Activated B cell treated with CpG ODN at 0.5 μM for 24 hours (primary cell): ENCODE measurements at regions not wholly inside any gene's neighbourhood (a gene's known extent, or its start where the extent isn't known, plus 50 kb on each side); places are given as distances from the start of the nearest gene placed in this dataset.

Experiments used
- ATAC-seq: fragments of 200-7000 bp; cut with Tn5 transposase; one replicate; pipeline ENCODE4 v1.10.0; 2021; ENCODE audit warnings: low read depth, mild to moderate bottlenecking, moderate library complexity
- CTCF ChIA-PET: fragments of 350-600 bp; sonication (Branson Sonifier 250); formaldehyde crosslinking; loops from one replicate; lab custom pipeline; 2021; ENCODE audit warnings: antibody characterized with exemption; lab: Charles Lee
- POLR2A ChIA-PET: fragments of 350-600 bp; sonication (Branson Sonifier 250); formaldehyde crosslinking; loops from one replicate; lab custom pipeline; 2021; ENCODE audit warnings: antibody characterized with exemption; lab: Charles Lee
- DNase-seq: peaks from one replicate; pipeline ENCODE4 v3.0.0; 2022
- H3K27ac Mint-ChIP-seq: one replicate; pipeline ENCODE4 v1.8.0; 2020; ENCODE audit warnings: mixed read lengths
- H3K27me3 Mint-ChIP-seq: one replicate; pipeline ENCODE4 v1.8.0; 2021; ENCODE audit warnings: mixed read lengths
- H3K36me3 Mint-ChIP-seq: one replicate; pipeline ENCODE4 v1.8.0; 2021; ENCODE audit warnings: low read depth, mixed read lengths
- H3K4me1 Mint-ChIP-seq: one replicate; pipeline ENCODE4 v1.8.0; 2021; ENCODE audit warnings: mixed read lengths
- H3K4me3 Mint-ChIP-seq: one replicate; pipeline ENCODE4 v1.8.0; 2020; ENCODE audit warnings: mild to moderate bottlenecking, mixed read lengths
- H3K9me3 Mint-ChIP-seq: one replicate; pipeline ENCODE4 v1.8.0; 2020; ENCODE audit warnings: mixed read lengths
- intact Hi-C: fragments of 100-400 bp; cut with micrococcal nuclease; formaldehyde crosslinking; loops from one replicate; pipeline ENCODE4 v1.15.1; 2024
- TF ChIP-seq, protein P1 (sequence below): fragments of 200-600 bp; IDR thresholded peaks from one replicate; pipeline ENCODE4 v1.8.0; 2022; ENCODE audit warnings: antibody characterized with exemption, mild to moderate bottlenecking

DNA sequence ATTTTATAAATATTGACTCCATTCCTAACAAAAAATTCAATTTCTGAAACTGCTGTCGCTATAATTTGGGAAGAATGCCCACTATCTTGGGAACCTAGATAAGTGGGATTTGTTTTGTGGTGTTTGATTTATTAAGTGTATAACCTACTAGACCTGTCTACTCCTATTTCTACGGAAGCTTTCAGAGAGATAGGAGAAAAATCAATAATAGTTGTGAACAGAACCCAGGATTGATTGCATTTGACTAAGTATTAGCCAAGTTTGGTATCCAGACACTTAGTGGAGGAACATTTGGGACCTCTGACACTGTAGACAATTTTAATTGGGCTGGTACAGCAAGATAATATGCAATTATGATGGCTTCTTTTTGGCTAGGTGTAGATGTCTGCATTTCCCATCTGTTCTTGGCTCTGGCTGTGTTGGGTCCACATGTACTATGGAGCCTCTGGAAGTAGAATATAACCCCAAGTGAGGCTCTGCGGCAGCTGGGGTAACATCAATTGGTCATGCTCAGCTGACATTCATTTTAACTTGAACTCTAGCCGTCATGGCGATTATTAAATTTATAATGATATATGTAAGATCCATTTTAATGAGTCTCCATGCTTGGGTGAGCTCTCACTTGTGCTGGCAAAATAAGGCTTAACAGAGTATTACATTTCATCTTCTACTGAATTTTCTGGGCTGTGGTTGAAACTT lies 111.5 kb upstream of the E2F8 start:
- H3K27me3 Mint-ChIP-seq, result peaks cover 40% of the 10 kb centered on the region
- no peaks in the 10 kb centered on the region for H3K4me1 Mint-ChIP-seq
- ATAC-seq, result no peak

GRCh38 chr11:19351426-19351825 lies 110.7 kb upstream of the E2F8 start:
- POLR2A ChIA-PET, result no interaction called here
- H3K4me3 Mint-ChIP-seq, result no peak overlapping the region
- TF ChIP-seq, protein P1, sequence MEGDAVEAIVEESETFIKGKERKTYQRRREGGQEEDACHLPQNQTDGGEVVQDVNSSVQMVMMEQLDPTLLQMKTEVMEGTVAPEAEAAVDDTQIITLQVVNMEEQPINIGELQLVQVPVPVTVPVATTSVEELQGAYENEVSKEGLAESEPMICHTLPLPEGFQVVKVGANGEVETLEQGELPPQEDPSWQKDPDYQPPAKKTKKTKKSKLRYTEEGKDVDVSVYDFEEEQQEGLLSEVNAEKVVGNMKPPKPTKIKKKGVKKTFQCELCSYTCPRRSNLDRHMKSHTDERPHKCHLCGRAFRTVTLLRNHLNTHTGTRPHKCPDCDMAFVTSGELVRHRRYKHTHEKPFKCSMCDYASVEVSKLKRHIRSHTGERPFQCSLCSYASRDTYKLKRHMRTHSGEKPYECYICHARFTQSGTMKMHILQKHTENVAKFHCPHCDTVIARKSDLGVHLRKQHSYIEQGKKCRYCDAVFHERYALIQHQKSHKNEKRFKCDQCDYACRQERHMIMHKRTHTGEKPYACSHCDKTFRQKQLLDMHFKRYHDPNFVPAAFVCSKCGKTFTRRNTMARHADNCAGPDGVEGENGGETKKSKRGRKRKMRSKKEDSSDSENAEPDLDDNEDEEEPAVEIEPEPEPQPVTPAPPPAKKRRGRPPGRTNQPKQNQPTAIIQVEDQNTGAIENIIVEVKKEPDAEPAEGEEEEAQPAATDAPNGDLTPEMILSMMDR, result no peak
- DNase-seq (no peak), ATAC-seq (no peak)
- peaks cover 48% of the 10 kb centered on the region for H3K27me3 Mint-ChIP-seq
- CTCF ChIA-PET, result no interaction called here
- peaks cover 4% of the 10 kb centered on the region for H3K4me1 Mint-ChIP-seq
- intact Hi-C loops, result no loop called here
- H3K36me3 Mint-ChIP-seq, result no peaks in the 10 kb centered on the region
- H3K27ac Mint-ChIP-seq, result no peak overlapping the region
- H3K9me3 Mint-ChIP-seq, result no peaks in the 10 kb centered on the region

More for the DNA sequence above, 111.5 kb upstream of the E2F8 start:
- Mint-ChIP-seq H3K4me3 (no peak overlapping the region), H3K27ac (no peak overlapping the region), H3K9me3 (no peaks in the 10 kb centered on the region), H3K36me3 (no peaks in the 10 kb centered on the region)
- intact Hi-C loops, result no loop called here
- CTCF ChIA-PET, result no interaction called here
- POLR2A ChIA-PET, result no interaction called here
- no peak for DNase-seq
- TF ChIP-seq, protein P1, result no peak

GRCh38 chr11:19350160-19350559 lies 109.4 kb upstream of the E2F8 start:
- TF ChIP-seq, protein P1, result no peak
- ATAC-seq (no peak), DNase-seq (no peak)
- CTCF ChIA-PET, result no interaction called here
- no peak overlapping the region for H3K4me3 Mint-ChIP-seq
- POLR2A ChIA-PET, result no interaction called here
- H3K4me1 Mint-ChIP-seq, result peaks cover 10% of the 10 kb centered on the region
- intact Hi-C loops, result no loop called here
- no peaks in the 10 kb centered on the region for H3K36me3 Mint-ChIP-seq
- H3K9me3 Mint-ChIP-seq, result no peaks in the 10 kb centered on the region
- no peak overlapping the region for H3K27ac Mint-ChIP-seq
- H3K27me3 Mint-ChIP-seq, result peaks cover 51% of the 10 kb centered on the region

DNA sequence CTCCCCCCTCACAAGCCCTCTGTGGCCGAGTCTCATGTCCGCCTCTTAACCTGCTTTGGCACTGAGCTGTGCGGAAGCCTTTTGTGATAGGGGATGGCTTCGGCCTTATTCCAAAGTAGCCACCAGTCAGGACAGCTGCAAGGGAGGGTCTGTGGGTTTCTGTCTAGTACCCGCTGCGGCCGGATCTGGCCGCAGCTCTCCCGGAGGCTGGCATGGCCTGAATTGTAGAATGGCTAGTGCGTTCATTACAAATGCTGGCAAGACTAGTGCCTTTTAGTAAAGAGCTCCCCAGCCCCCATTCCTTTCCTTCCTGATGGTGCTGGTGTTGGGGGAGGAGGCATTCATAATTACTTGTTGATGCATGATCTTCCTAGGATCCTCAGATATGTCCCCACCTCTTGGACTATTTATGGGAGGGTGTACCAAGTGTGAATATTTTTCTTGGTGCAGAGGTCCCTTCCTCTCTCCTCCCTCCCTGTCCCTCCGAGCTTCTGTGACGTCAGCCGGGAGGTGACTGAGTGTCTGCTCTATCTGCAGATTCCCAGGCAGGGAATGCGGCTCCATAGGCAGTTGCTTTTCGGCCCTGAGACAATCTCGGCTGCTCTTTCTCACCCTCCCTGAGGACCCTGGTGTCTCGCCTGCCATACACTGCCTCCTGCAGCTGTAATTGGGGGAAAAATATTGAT lies 108.7 kb upstream of the E2F8 start:
- CTCF ChIA-PET, result no interaction called here
- intact Hi-C loops, result no loop called here
- H3K27ac Mint-ChIP-seq, result no peak overlapping the region
- no peak for DNase-seq
- no peak overlapping the region for H3K4me3 Mint-ChIP-seq
- H3K4me1 Mint-ChIP-seq, result peaks cover 10% of the 10 kb centered on the region
- POLR2A ChIA-PET, result no interaction called here
- H3K36me3 Mint-ChIP-seq, result no peaks in the 10 kb centered on the region
- ATAC-seq, result no peak
- TF ChIP-seq, protein P1, result no peak
- peaks cover 54% of the 10 kb centered on the region for H3K27me3 Mint-ChIP-seq
- H3K9me3 Mint-ChIP-seq, result no peaks in the 10 kb centered on the region

GRCh38 chr11:19347911-19348310 lies 107.2 kb upstream of the E2F8 start:
- ChIA-PET CTCF (no interaction called here), POLR2A (interaction anchor here (0.6 kb wide), 1 partner anchor 181 kb away, joined by 7 read pairs; no protein-coding TSS in a partner anchor)
- Mint-ChIP-seq H3K36me3 (no peaks in the 10 kb centered on the region), H3K4me1 (peaks cover 10% of the 10 kb centered on the region), H3K9me3 (no peaks in the 10 kb centered on the region), H3K4me3 (no peak overlapping the region), H3K27me3 (peaks cover 63% of the 10 kb centered on the region), H3K27ac (no peak overlapping the region)
- intact Hi-C loops, result no loop called here
- TF ChIP-seq, protein P1, result no peak
- no peak for DNase-seq
- no peak for ATAC-seq
